CD4-positive, alpha-beta T cell treated with Interleukin-15 for 1 hour (primary cell): ENCODE measurements at regions not wholly inside any gene's neighbourhood (a gene's known extent, or its start where the extent isn't known, plus 50 kb on each side); places are given as distances from the start of the nearest gene placed in this dataset.

Experiments
- DNase-seq: peaks from one replicate; pipeline ENCODE4 v3.0.0-alpha.2; 2020

- DNase-seq: no peak
Observed at GRCh38 chr5:82417776-82418607, 139.8 kb upstream of the RPS23 start.

- no peak for DNase-seq
Observed at GRCh38 chr5:82416512-82416911, 138.4 kb upstream of the RPS23 start.

- no peak for DNase-seq
Observed at GRCh38 chr5:82414041-82414388, 135.9 kb upstream of the RPS23 start.

- no peak for DNase-seq
Observed at GRCh38 chr5:82413302-82414040, 135.3 kb upstream of the RPS23 start.

- no peak for DNase-seq
Observed at GRCh38 chr5:82408033-82408432, 129.9 kb upstream of the RPS23 start.

- DNase-seq: no peak
Observed at GRCh38 chr5:82406205-82406773, 128.1 kb upstream of the RPS23 start.

- DNase-seq: no peak
Observed at GRCh38 chr5:82405618-82406204, 127.6 kb upstream of the RPS23 start.

- DNase-seq: no peak
Observed at GRCh38 chr5:82405161-82405560, 127.0 kb upstream of the RPS23 start.

GRCh38 chr5:82404382-82404945 is 126.3 kb upstream of the RPS23 start:
- no peak for DNase-seq

- DNase-seq: no peak
Observed at GRCh38 chr5:82403724-82404123, 125.6 kb upstream of the RPS23 start.

GRCh38 chr5:82403026-82403425 is 124.9 kb upstream of the RPS23 start:
- DNase-seq: no peak

- no peak for DNase-seq
Observed at GRCh38 chr5:82399111-82399510, 121.0 kb upstream of the RPS23 start.

GRCh38 chr5:82397741-82398320 is 119.7 kb upstream of the RPS23 start:
- no peak for DNase-seq

GRCh38 chr5:82396871-82397514 is 118.8 kb upstream of the RPS23 start:
- DNase-seq: no peak

GRCh38 chr5:82396396-82396795 is 118.2 kb upstream of the RPS23 start:
- no peak for DNase-seq

- DNase-seq: no peak
Observed at GRCh38 chr5:82393951-82394350, 115.8 kb upstream of the RPS23 start.

GRCh38 chr5:82390088-82390487 is 111.9 kb upstream of the RPS23 start:
- no peak for DNase-seq

- no peak for DNase-seq
Observed at GRCh38 chr5:82389347-82389746, 111.2 kb upstream of the RPS23 start.

- DNase-seq: no peak
Observed at GRCh38 chr5:82388181-82388580, 110.0 kb upstream of the RPS23 start.

GRCh38 chr5:82387819-82388166 is 109.6 kb upstream of the RPS23 start:
- no peak for DNase-seq

GRCh38 chr5:82387001-82387818 is 109.1 kb upstream of the RPS23 start:
- DNase-seq: no peak

- no peak for DNase-seq
Observed at GRCh38 chr5:82386576-82386975, 108.4 kb upstream of the RPS23 start.
